ENCODE measurements at regions not wholly inside any gene's neighbourhood (a gene's known extent, or its start where the extent isn't known, plus 50 kb on each side); places are given as distances from the start of the nearest gene placed in this dataset.

GRCh38 chr1:55692726-55693125, 477.6 kb upstream of the USP24 start:
- TF ChIP-seq CTCF (IDR thresholded peaks at IDR 0.05) = no peak
- TF ChIP-seq POLR2A (IDR thresholded peaks at IDR 0.05) = no peak
